GM20000 (cell line): ENCODE measurements at regions not wholly inside any gene's neighbourhood (a gene's known extent, or its start where the extent isn't known, plus 50 kb on each side); places are given as distances from the start of the nearest gene placed in this dataset.

ENCODE experiments used
- DNase-seq: peaks from one replicate; pipeline ENCODE4 v3.0.0; 2012; ENCODE audit warnings: low spot score
- CTCF ChIP-seq: IDR thresholded peaks from 2 replicates; pipeline ENCODE4 v1.5.1; 2012; ENCODE audit warnings: mild to moderate bottlenecking, control low read depth; ENCODE audit errors: extremely low read depth, missing control alignments

- no peak for DNase-seq
Measured at GRCh38 chr10:59018977-59019376, 157.5 kb upstream of the PHYHIPL start.

GRCh38 chr10:59019603-59020002 lies 156.8 kb upstream of the PHYHIPL start:
- DNase-seq = no peak
- no peak for TF ChIP-seq CTCF

More at GRCh38 chr10:59018977-59019376, 157.5 kb upstream of the PHYHIPL start:
- no peak for TF ChIP-seq CTCF

GRCh38 chr10:59020502-59020901 lies 155.9 kb upstream of the PHYHIPL start:
- TF ChIP-seq CTCF = no peak
- no peak for DNase-seq

GRCh38 chr10:59025981-59026765 lies 150.3 kb upstream of the PHYHIPL start:
- TF ChIP-seq CTCF = no peak
- DNase-seq = no peak

- TF ChIP-seq CTCF = no peak
- DNase-seq = no peak
Measured at GRCh38 chr10:59027975-59028655, 148.3 kb upstream of the PHYHIPL start.

GRCh38 chr10:59033622-59034021 lies 142.8 kb upstream of the PHYHIPL start:
- no peak for DNase-seq
- no peak for TF ChIP-seq CTCF

- no peak for TF ChIP-seq CTCF
- DNase-seq = peak; percentile 38
Measured at GRCh38 chr10:59036311-59037017, 140.0 kb upstream of the PHYHIPL start.
